Endothelial cell of umbilical vein (primary cell): ENCODE measurements at regions not wholly inside any gene's neighbourhood (a gene's known extent, or its start where the extent isn't known, plus 50 kb on each side); places are given as distances from the start of the nearest gene placed in this dataset.

ENCODE experiments used
- GATA2 ChIP-seq: IDR thresholded peaks from 2 replicates; pipeline ENCODE4 v1.7.0; 2011; ENCODE audit warnings: low read depth, mild to moderate bottlenecking, moderate library complexity, mixed read lengths, low read length; ENCODE audit not compliant: insufficient read length, insufficient read depth
- POLR2A ChIP-seq: IDR thresholded peaks from 2 replicates; pipeline ENCODE4 v1.6.1; 2012; ENCODE audit warnings: low read depth, mild to moderate bottlenecking, control low read depth, low read length
- POLR2AphosphoS5 ChIP-seq: IDR thresholded peaks from 2 replicates; pipeline ENCODE4 v1.6.1; 2012; ENCODE audit warnings: low read depth, mild to moderate bottlenecking, control low read depth, low read length, moderate library complexity; ENCODE audit not compliant: insufficient read depth
- TF ChIP-seq, protein P1 (sequence below), 2 donors: IDR thresholded peaks; 1 replicate in 1 of 2; 2 replicates in 1 of 2; pipeline ENCODE4 v1.5.1; 2011; ENCODE audit warnings: low read length in 2 of 2, mild to moderate bottlenecking in 2 of 2, moderate library complexity in 2 of 2, control low read depth in 1 of 2, inconsistent platforms in 1 of 2, low read depth in 1 of 2; ENCODE audit not compliant: insufficient read depth in 1 of 2; ENCODE audit errors: extremely low read depth in 1 of 2

DNA sequence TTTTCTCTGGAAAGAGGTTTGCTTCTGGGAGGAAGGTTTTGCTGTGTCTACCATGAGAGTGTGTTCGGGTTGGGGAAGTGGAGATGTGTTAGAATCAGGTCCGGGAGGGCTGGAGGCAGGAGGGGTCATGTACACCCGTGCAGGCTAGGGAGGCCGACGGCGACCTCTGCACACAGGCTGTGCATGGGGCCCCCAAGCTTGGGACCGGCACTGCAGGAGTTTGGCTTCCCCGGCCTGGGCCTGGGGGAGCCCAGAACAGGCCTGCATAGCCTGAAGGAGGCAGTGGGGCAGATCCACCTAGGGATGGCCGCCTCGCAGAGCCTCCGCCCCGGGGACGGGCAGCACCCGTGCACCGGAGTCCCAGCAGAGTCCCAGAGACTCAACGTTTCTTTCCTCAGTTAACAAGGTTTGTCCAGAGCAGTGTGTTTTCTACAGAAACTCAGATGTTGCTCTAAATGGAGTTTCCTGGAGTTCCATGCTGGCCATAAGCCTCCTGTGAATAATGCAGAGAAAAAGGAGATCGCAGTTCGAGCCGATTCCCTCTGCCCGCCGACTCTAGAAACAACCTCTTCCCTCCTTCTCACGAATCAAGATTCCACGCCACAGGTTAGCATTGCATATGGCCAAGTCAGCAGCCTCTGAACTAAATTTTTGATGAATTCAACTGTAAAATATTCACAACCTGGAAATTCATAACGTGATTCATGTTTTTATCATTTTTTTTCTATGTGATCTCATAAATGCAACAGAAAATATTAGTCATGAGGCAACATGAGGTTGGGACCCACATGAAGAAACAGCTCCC lies 427.3 kb downstream of the BRD1 start:
- TF ChIP-seq POLR2A (no peak), GATA2 (no peak), POLR2AphosphoS5 (no peak)
- TF ChIP-seq, protein P1, sequence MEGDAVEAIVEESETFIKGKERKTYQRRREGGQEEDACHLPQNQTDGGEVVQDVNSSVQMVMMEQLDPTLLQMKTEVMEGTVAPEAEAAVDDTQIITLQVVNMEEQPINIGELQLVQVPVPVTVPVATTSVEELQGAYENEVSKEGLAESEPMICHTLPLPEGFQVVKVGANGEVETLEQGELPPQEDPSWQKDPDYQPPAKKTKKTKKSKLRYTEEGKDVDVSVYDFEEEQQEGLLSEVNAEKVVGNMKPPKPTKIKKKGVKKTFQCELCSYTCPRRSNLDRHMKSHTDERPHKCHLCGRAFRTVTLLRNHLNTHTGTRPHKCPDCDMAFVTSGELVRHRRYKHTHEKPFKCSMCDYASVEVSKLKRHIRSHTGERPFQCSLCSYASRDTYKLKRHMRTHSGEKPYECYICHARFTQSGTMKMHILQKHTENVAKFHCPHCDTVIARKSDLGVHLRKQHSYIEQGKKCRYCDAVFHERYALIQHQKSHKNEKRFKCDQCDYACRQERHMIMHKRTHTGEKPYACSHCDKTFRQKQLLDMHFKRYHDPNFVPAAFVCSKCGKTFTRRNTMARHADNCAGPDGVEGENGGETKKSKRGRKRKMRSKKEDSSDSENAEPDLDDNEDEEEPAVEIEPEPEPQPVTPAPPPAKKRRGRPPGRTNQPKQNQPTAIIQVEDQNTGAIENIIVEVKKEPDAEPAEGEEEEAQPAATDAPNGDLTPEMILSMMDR (IDR thresholded peaks at IDR 0.05; ENCODE audit: extremely low read depth in 1 of 2, insufficient read depth in 1 of 2, low read depth in 1 of 2, low read length in 2 of 2): no peak
